Urinary bladder (tissue), 3 donors: ENCODE measurements at regions not wholly inside any gene's neighbourhood (a gene's known extent, or its start where the extent isn't known, plus 50 kb on each side); places are given as distances from the start of the nearest gene placed in this dataset.

ENCODE experiments used
- DNase-seq: peaks from one replicate; pipeline ENCODE4 v3.0.0-alpha.2; 2015; ENCODE audit errors: extremely low spot score
- H3K27ac ChIP-seq: one replicate; pipeline ENCODE4 v1.5.1; 2013; ENCODE audit warnings: low read depth, mild to moderate bottlenecking, moderate library complexity
- H3K36me3 ChIP-seq: one replicate; pipeline ENCODE4 v1.6.1; 2013; ENCODE audit warnings: mild to moderate bottlenecking, moderate library complexity; ENCODE audit not compliant: insufficient read depth
- H3K4me1 ChIP-seq: one replicate; pipeline ENCODE4 v1.6.1; 2013; ENCODE audit warnings: mild to moderate bottlenecking, moderate library complexity; ENCODE audit not compliant: insufficient read depth
- H3K4me3 ChIP-seq: one replicate; pipeline ENCODE4 v1.5.1; 2013; ENCODE audit warnings: low read depth, low read length
- WGBS: extraction: QIAGEN DNeasy Blood & Tissue Kit; methylation state at CpG from one replicate; pipeline ENCODE4 v1.1.7; 2013; 5-methylcytosine and 5-hydroxymethylcytosine counted together
- donor health status: healthy with polysubstance abuse.
- donor health status: healthy.

GRCh38 chr14:36056845-36057244 is 119.7 kb downstream of the PTCSC3 start:
- H3K27ac ChIP-seq = no peak overlapping the region
- no peak overlapping the region for H3K4me3 ChIP-seq
- DNase-seq = no peak
- H3K4me1 ChIP-seq = no peaks in the 10 kb centered on the region
- no peaks in the 10 kb centered on the region for H3K36me3 ChIP-seq
- 74% methylated on average over 3 of the region's 3 CpGs for WGBS

- no peak overlapping the region for H3K4me3 ChIP-seq
- no peak overlapping the region for H3K27ac ChIP-seq
- H3K36me3 ChIP-seq = no peaks in the 10 kb centered on the region
- no peak for DNase-seq
- WGBS = 66% methylated on average over 3 of the region's 3 CpGs
- H3K4me1 ChIP-seq = no peaks in the 10 kb centered on the region
These were observed 120.8 kb downstream of the PTCSC3 start for GRCh38 chr14:36055681-36056225.

GRCh38 chr14:36055052-36055378 is 121.5 kb downstream of the PTCSC3 start:
- WGBS = 81% methylated on average over 3 of the region's 3 CpGs
- Histone ChIP-seq H3K4me3 (no peak overlapping the region), H3K4me1 (no peaks in the 10 kb centered on the region), H3K36me3 (no peaks in the 10 kb centered on the region), H3K27ac (no peak overlapping the region)
- no peak for DNase-seq

- DNase-seq = no peak
- Histone ChIP-seq H3K4me1 (no peaks in the 10 kb centered on the region), H3K36me3 (no peaks in the 10 kb centered on the region), H3K4me3 (no peak overlapping the region), H3K27ac (no peak overlapping the region)
- WGBS = 74% methylated on average over 3 of the region's 3 CpGs
These were observed 122.0 kb downstream of the PTCSC3 start for GRCh38 chr14:36054353-36055051.

- Histone ChIP-seq H3K4me3 (no peak overlapping the region), H3K27ac (no peak overlapping the region), H3K4me1 (no peaks in the 10 kb centered on the region), H3K36me3 (no peaks in the 10 kb centered on the region)
- WGBS = 77% methylated on average over 3 of the region's 3 CpGs
- DNase-seq = no peak
These were observed 123.8 kb downstream of the PTCSC3 start for GRCh38 chr14:36052681-36053080.

- Histone ChIP-seq H3K4me1 (no peaks in the 10 kb centered on the region), H3K36me3 (no peaks in the 10 kb centered on the region), H3K4me3 (no peak overlapping the region), H3K27ac (no peak overlapping the region)
- no peak for DNase-seq
- WGBS = 64% methylated on average over 1 of the region's 1 CpG
These were observed 124.5 kb downstream of the PTCSC3 start for GRCh38 chr14:36052063-36052462.

- Histone ChIP-seq H3K36me3 (no peaks in the 10 kb centered on the region), H3K4me3 (no peak overlapping the region), H3K4me1 (no peaks in the 10 kb centered on the region), H3K27ac (no peak overlapping the region)
- DNase-seq = no peak
- 73% methylated on average over 5 of the region's 5 CpGs for WGBS
These were observed 127.9 kb downstream of the PTCSC3 start for GRCh38 chr14:36048667-36049066.

GRCh38 chr14:36047912-36048311 is 128.6 kb downstream of the PTCSC3 start:
- DNase-seq = no peak
- Histone ChIP-seq H3K27ac (no peak overlapping the region), H3K4me1 (no peaks in the 10 kb centered on the region), H3K4me3 (no peak overlapping the region), H3K36me3 (no peaks in the 10 kb centered on the region)
- 80% methylated on average over 4 of the region's 4 CpGs for WGBS

GRCh38 chr14:36035675-36036074 is 140.8 kb downstream of the PTCSC3 start:
- Histone ChIP-seq H3K4me3 (no peak overlapping the region), H3K27ac (no peak overlapping the region), H3K4me1 (no peaks in the 10 kb centered on the region), H3K36me3 (no peaks in the 10 kb centered on the region)
- DNase-seq = no peak
- WGBS = 91% methylated on average over 2 of the region's 2 CpGs

GRCh38 chr14:36028665-36029064 is 147.9 kb downstream of the PTCSC3 start:
- WGBS = 66% methylated on average over 3 of the region's 3 CpGs
- Histone ChIP-seq H3K27ac (no peak overlapping the region), H3K4me1 (no peaks in the 10 kb centered on the region), H3K4me3 (no peak overlapping the region), H3K36me3 (no peaks in the 10 kb centered on the region)
- DNase-seq = no peak

GRCh38 chr14:36028218-36028617 is 148.3 kb downstream of the PTCSC3 start:
- Histone ChIP-seq H3K36me3 (no peaks in the 10 kb centered on the region), H3K4me3 (no peak overlapping the region), H3K4me1 (no peaks in the 10 kb centered on the region), H3K27ac (no peak overlapping the region)
- DNase-seq = no peak
- 79% methylated on average over 4 of the region's 4 CpGs for WGBS

GRCh38 chr14:36027354-36027753 is 149.2 kb downstream of the PTCSC3 start:
- H3K4me1 ChIP-seq = no peaks in the 10 kb centered on the region
- H3K4me3 ChIP-seq = no peak overlapping the region
- no peak overlapping the region for H3K27ac ChIP-seq
- no peak for DNase-seq
- 80% methylated on average over 3 of the region's 3 CpGs for WGBS
- no peaks in the 10 kb centered on the region for H3K36me3 ChIP-seq

GRCh38 chr14:36022765-36023410 is 153.6 kb downstream of the PTCSC3 start:
- no peak for DNase-seq
- WGBS = 27% methylated on average over 8 of the region's 8 CpGs
- Histone ChIP-seq H3K36me3 (no peaks in the 10 kb centered on the region), H3K4me3 (no peak overlapping the region), H3K4me1 (no peaks in the 10 kb centered on the region), H3K27ac (no peak overlapping the region)

GRCh38 chr14:36021591-36022320 is 154.8 kb downstream of the PTCSC3 start:
- Histone ChIP-seq H3K36me3 (no peaks in the 10 kb centered on the region), H3K27ac (no peak overlapping the region), H3K4me1 (no peaks in the 10 kb centered on the region), H3K4me3 (no peak overlapping the region)
- DNase-seq = no peak
- WGBS = 72% methylated on average over 4 of the region's 4 CpGs
